ENCODE measurements at regions not wholly inside any gene's neighbourhood (a gene's known extent, or its start where the extent isn't known, plus 50 kb on each side); places are given as distances from the start of the nearest gene placed in this dataset.

GRCh38 chr3:81022339-81022738, 739.1 kb downstream of the GBE1 start:
- BruUV-seq (replicated peaks), result no TSS peak
- Histone ChIP-seq H3K36me3 (ENCODE audit: control insufficient read depth, insufficient read depth, low read length) (no peaks in the 10 kb centered on the region), H3K4me1 (ENCODE audit: control insufficient read depth, insufficient read depth, low read length) (no peaks in the 10 kb centered on the region), H3K4me3 (ENCODE audit: low read depth in 2 of 2, low read length in 2 of 2) (no peak overlapping the region), H3K27me3 (ENCODE audit: control insufficient read depth, insufficient read depth, low read length) (no peaks in the 10 kb centered on the region), H3K27ac (ENCODE audit: low read length) (no peak overlapping the region), H3K9me3 (ENCODE audit: control insufficient read depth, insufficient read depth, low read depth, low read length) (no peaks in the 10 kb centered on the region)
- TF ChIP-seq TCF7L2 (IDR thresholded peaks at IDR 0.05; ENCODE audit: low read depth, low read length) (no peak), SIN3A (IDR thresholded peaks at IDR 0.05; ENCODE audit: borderline replicate concordance, insufficient read depth, low read depth, low read length) (no peak)
- TF ChIP-seq, protein P1, sequence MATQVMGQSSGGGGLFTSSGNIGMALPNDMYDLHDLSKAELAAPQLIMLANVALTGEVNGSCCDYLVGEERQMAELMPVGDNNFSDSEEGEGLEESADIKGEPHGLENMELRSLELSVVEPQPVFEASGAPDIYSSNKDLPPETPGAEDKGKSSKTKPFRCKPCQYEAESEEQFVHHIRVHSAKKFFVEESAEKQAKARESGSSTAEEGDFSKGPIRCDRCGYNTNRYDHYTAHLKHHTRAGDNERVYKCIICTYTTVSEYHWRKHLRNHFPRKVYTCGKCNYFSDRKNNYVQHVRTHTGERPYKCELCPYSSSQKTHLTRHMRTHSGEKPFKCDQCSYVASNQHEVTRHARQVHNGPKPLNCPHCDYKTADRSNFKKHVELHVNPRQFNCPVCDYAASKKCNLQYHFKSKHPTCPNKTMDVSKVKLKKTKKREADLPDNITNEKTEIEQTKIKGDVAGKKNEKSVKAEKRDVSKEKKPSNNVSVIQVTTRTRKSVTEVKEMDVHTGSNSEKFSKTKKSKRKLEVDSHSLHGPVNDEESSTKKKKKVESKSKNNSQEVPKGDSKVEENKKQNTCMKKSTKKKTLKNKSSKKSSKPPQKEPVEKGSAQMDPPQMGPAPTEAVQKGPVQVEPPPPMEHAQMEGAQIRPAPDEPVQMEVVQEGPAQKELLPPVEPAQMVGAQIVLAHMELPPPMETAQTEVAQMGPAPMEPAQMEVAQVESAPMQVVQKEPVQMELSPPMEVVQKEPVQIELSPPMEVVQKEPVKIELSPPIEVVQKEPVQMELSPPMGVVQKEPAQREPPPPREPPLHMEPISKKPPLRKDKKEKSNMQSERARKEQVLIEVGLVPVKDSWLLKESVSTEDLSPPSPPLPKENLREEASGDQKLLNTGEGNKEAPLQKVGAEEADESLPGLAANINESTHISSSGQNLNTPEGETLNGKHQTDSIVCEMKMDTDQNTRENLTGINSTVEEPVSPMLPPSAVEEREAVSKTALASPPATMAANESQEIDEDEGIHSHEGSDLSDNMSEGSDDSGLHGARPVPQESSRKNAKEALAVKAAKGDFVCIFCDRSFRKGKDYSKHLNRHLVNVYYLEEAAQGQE (IDR thresholded peaks at IDR 0.05; ENCODE audit: insufficient read depth in 1 of 2, low read depth in 2 of 2, low read length in 1 of 2), result no peak
- ChIA-PET CTCF (no interaction called here), POLR2A (no interaction called here)
- no peak for DNase-seq (ENCODE audit: low read depth, low spot score)
- no peak for ATAC-seq
- in situ Hi-C loops (cut with HindIII; ENCODE audit: low pct_unique_long_range_greater_than_20kb, low sequenced_read_pairs), result no loop called here
- intact Hi-C loops (cut with micrococcal nuclease; ENCODE audit: unreplicated experiment), result no loop called here

DNA sequence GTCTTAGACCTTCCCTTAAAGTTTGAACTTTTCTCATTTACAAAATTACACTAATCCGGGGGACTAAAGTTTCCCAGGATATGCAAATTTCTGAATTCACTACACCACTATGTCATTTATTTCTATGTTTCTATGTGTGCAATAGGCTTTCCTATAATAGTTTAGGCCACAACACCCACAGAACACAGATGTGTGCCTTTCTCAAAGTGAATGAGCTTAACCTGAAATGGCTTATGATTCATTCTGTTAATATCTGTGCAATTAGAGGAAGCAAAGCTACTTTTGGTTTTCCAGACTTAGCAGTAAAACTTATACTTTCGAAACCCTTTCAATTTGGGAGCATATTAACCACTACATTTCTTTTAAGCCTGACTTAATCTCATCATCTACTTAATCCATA, 748.1 kb downstream of the GBE1 start:
- H3K27me3 ChIP-seq (ENCODE audit: control insufficient read depth, insufficient read depth, low read length), result no peaks in the 10 kb centered on the region
- in situ Hi-C loops (cut with HindIII; ENCODE audit: low pct_unique_long_range_greater_than_20kb, low sequenced_read_pairs), result no loop called here
- DNase-seq (ENCODE audit: low read depth, low spot score) (no peak), ATAC-seq (no peak)
- ChIA-PET POLR2A (no interaction called here), CTCF (no interaction called here)
- H3K4me3 ChIP-seq (ENCODE audit: low read depth in 2 of 2, low read length in 2 of 2), result no peak overlapping the region
- no peaks in the 10 kb centered on the region for H3K9me3 ChIP-seq (ENCODE audit: control insufficient read depth, insufficient read depth, low read depth, low read length)
- H3K36me3 ChIP-seq (ENCODE audit: control insufficient read depth, insufficient read depth, low read length), result no peaks in the 10 kb centered on the region
- no peak for TF ChIP-seq CTCF (IDR thresholded peaks at IDR 0.05)
- no peak for TF ChIP-seq SIN3A (IDR thresholded peaks at IDR 0.05; ENCODE audit: borderline replicate concordance, insufficient read depth, low read depth, low read length)
- TF ChIP-seq POLR2AphosphoS5 (IDR thresholded peaks at IDR 0.05; ENCODE audit: low read depth, low read length), result no peak
- no peak for TF ChIP-seq TCF7L2 (IDR thresholded peaks at IDR 0.05; ENCODE audit: low read depth, low read length)
- TF ChIP-seq, protein P1 (IDR thresholded peaks at IDR 0.05; ENCODE audit: insufficient read depth in 1 of 2, low read depth in 2 of 2, low read length in 1 of 2), result no peak
- no peak overlapping the region for H3K27ac ChIP-seq (ENCODE audit: low read length)
- intact Hi-C loops (cut with micrococcal nuclease; ENCODE audit: unreplicated experiment), result no loop called here
- BruUV-seq (replicated peaks), result no TSS peak
- H3K4me1 ChIP-seq (ENCODE audit: control insufficient read depth, insufficient read depth, low read length), result no peaks in the 10 kb centered on the region

All from Panc1 (cell line).